HuH-7.5 (cell line): ENCODE measurements at regions not wholly inside any gene's neighbourhood (a gene's known extent, or its start where the extent isn't known, plus 50 kb on each side); places are given as distances from the start of the nearest gene placed in this dataset.
A peak's percentile ranks its signal among the peaks of the same experiment; 100 is the strongest.

Source experiments
- DNase-seq: peaks from one replicate; pipeline ENCODE4 v3.0.0; 2011; ENCODE audit warnings: low spot score

DNA sequence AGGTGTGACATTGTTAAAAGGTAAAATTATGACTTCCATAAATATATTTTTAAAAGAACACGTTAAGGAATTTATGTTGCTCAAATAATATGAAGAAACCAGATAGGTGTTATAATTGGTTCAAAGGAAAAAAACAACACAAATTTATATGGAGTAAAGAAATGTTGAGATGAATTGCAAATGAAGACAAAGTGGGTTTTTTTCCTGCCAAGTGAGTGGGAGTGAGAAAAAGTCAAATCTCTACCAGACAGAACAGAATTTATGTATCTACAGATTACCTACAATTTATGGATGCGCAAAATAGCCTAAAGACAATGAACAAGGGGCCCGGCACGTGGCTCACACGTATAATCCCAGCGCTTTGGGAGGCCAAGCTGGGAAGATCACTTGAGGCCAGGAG is 159.7 kb upstream of the SLC1A4 start:
- no peak for DNase-seq

- peak; percentile 38 for DNase-seq
Measured at GRCh38 chr2:64831134-64831976, 157.8 kb upstream of the SLC1A4 start.

GRCh38 chr2:64831977-64832328 is 157.2 kb upstream of the SLC1A4 start:
- no peak for DNase-seq

GRCh38 chr2:64832936-64833335 is 156.3 kb upstream of the SLC1A4 start:
- no peak for DNase-seq

DNA sequence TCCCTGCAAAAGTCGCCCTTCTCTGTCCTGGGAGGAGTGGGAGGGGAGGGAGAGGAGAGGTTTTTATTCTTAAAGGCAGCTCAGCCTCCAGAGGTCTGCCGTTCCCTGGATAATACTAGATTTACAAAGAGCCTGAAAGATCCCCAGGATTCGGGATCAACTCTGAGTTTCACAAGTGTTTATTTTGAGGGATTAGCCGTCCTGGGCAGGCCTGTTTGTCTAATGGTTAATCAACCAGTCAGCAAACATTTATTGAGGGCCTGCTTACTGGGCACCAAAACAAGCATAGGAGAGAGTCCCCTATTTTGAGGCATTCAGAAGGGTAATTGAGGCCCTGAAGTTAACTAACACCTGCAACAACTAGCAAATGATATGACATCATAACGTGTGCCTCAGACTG is 152.6 kb upstream of the SLC1A4 start:
- no peak for DNase-seq

GRCh38 chr2:64837116-64837731 is 152.0 kb upstream of the SLC1A4 start:
- DNase-seq: no peak

- DNase-seq: no peak
Measured at GRCh38 chr2:64837925-64838641, 151.1 kb upstream of the SLC1A4 start.

DNA sequence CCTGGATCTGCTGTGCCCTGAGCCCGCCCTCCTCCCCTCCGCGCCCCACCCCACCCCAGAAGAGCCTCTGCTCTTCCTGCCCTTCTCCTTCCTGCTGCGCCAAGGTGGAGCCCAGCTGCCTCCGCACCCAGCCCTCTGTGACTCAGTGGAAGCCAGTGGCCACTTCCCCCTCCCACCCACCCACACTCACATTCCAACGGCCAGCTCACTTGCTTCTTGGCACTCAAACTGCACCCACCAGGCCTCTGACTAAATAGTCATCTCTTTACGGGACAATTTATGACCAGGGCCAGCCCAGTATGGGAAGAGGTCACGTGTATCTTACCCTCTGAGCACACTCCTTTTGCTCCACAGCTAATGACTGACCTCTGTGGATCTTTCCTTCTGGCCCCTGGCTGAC is 150.4 kb upstream of the SLC1A4 start:
- no peak for DNase-seq

- DNase-seq: no peak
Measured at GRCh38 chr2:64839844-64840243, 149.4 kb upstream of the SLC1A4 start.

DNA sequence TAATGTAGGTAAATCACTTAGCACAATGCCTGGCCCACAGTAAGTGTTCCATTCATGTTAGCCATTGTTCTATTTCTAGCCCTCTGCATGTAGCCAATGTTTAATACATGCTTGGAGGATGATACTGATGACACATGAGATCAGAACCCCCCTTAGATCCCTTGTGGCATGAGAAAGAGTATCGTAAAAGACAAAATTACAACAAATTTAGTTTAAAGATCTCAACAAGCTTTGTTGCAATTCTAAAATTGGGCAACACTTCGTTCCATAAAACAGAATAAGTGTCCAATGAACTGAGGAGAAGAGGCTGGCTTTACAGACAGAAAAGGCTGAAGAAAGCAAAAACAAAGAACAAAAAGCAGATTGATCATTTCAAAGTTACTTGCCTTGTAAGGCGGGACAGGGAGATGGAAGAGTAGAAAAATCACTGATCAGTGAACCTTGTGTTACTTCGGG is 148.7 kb upstream of the SLC1A4 start:
- no peak for DNase-seq

DNA sequence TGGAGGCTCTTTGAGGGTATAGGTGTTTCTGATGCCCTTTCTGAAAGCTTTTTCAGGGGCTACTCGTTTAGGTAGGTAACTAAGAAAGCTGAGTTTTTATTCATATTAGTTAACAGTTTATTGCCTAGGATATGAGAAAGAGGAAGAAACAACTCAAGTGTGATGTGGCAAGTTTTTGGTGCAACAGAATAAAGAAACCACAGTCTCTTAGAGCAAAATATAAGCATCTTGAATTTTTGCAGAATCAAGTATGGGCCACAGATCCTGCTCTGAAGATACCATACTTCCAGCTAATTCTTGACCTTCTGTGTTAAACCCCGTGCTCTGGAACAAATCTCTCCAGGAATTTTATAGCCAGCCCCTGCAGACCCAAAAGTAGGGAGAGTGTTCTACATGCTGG is 147.7 kb upstream of the SLC1A4 start:
- no peak for DNase-seq

- DNase-seq: no peak
Measured at GRCh38 chr2:64842030-64842429, 147.2 kb upstream of the SLC1A4 start.

DNA sequence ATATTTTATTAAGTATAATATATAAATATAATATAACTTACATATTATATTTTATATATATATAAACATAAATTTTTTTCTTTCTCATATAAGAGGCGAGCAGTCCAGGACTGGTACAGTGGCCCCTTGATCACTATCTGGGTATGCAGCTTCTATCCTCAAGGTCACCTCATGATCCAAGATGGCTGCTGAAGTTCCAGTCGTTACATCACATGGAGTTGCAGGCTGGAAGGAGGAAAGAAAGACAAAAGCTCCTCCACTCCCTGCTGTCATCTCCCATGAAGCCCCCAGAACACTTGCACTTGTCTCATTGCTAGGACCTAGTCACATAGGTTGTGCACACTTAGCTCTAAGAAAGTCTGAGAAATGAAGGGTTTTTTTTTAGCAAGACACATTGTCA is 145.1 kb upstream of the SLC1A4 start:
- DNase-seq: no peak

DNA sequence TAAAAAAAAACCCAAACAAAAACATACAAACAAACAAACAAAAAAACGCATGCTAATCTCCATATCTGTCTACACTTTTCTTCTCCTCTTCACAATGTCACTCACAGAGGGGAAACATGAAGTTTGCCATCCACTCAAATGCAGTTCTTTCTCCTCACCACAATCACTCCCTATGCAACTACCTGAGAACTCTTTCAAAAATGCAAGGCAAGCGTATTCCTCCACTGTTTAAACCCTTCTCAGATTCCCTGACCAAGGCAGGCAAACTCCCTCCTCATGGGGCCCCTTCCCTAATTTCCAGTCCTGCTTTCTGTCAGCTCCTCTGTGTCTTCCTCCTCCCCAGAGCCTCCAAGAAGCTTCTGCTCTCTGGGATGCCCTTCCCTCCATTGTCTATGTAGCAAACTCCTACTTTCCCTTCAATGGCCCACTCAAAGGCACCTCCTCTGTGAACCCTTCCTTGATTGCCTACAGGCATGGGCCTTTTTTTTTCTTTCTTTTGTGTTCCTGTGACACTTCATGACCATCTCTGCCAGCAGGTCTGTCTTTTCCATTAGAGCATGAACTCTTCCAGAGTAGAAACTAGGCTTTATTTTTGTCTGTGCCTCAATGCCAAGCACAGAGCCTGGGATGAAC is 143.8 kb upstream of the SLC1A4 start:
- DNase-seq: no peak

DNA sequence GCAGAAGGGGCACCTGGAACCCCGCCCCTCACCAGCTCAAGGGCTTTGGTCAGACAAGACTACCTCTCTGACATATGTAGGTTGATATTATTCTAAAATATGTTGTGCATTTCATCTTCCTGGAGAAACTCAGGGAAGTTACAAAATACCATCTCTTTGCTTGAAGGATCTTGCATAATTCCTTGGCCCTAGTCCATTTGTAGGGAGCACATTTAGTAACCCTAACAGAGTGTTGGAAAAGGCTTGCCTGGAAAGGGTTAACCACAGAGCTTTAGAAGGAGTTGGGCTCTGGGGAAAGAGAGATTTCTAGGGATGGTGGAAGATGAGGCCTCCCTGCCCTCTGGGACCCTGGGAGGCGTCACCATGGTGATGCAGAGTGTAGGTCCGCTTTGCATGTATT is 143.0 kb upstream of the SLC1A4 start:
- no peak for DNase-seq

DNA sequence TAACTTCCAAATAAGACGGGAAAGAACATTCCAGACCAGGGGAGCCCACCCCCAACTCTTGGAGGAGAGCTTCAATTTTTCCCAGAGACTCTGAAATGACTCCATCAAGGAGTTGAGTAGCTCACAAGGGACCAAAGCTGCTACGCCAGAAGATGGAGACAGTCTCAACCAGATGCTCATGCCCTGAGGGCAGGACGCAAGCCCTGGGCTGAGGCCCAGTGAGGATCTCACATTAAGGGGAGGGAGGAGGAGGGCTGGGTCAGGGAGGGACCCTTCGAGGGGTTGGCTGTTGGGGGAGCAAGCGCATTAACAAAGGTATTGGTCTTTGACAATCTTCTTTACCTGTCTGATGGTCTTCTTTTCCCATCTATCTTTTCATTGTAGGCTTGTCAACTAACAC is 141.3 kb upstream of the SLC1A4 start:
- DNase-seq: no peak

DNA sequence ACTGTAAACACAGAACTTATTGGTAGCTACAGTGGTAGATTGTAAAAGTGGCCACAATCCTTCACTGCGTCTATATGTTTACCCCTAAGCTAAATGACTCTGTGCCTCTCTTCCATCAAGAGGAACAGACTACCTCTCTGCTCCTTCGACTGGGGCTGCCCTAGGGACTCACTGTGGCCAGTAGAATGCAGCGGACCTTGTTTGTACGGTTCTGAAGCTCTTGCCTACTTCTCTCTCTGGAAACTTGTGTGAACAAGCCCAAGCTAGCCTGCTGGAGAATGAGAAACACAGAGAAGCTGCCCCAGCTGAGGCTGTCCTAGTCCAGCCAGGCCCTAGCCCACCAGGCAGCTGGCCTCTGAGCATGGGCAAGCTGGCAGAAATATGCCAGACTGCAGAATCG is 140.8 kb upstream of the SLC1A4 start:
- DNase-seq: no peak

DNA sequence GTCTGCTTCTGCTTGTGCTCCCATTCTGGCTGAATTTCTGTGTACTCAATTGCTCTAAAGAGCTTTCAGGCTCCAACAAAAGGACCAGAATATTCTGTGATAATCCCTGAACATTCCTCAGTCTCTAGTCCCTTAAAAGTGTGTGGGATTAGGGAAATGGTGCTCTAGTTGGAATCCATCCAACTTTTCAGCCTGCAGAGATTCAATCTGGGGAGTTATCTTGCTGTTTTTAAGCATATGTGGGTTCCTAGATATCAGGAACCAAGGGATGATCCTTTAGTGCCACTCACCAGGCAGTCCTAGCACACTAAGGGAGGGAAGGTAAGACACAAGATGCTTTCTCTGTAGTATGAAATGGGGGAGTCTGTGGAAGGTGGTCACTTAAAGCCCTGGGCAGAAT is 140.3 kb upstream of the SLC1A4 start:
- DNase-seq: no peak

GRCh38 chr2:64850642-64851041 is 138.6 kb upstream of the SLC1A4 start:
- DNase-seq: no peak

GRCh38 chr2:64852771-64853241 is 136.4 kb upstream of the SLC1A4 start:
- no peak for DNase-seq

DNA sequence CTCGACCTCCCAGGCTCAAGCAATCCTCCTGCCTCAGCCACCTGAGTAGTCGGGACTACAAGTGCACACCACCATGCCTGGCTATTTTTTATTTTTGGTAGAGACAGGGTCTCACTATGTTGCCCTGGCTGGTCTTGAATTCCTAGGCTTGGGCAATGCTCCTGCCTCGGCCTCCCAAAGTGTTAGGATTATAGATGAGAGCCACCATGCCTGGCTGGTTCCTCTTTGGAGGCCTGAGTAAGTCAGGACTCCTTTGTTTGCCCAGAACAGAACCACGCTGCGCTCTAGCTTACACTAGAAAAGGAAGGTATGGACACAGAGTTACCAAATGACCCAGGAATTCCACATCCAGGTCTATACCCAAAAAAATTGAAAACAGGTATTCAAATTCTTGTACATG is 135.9 kb upstream of the SLC1A4 start:
- no peak for DNase-seq

GRCh38 chr2:64853894-64854293 is 135.3 kb upstream of the SLC1A4 start:
- no peak for DNase-seq
